HepG2 (cell line): ENCODE measurements at regions not wholly inside any gene's neighbourhood (a gene's known extent, or its start where the extent isn't known, plus 50 kb on each side); places are given as distances from the start of the nearest gene placed in this dataset.

Experiments used
- ATAC-seq: fragments of 200-7000 bp; cut with Tn5 transposase; 3 replicates; pipeline ENCODE4 v1.9.1; 2020; ENCODE audit warnings: mild to moderate bottlenecking, moderate library complexity
- BruUV-seq: library from RNA; stranded (reverse); fragments of 400-500 nt; replicated peaks from 2 replicates; lab custom pipeline; 2021; lab: Mats Ljungman, UMichigan
- CTCF ChIA-PET: fragments of 300-600 bp; formaldehyde crosslinking; extraction: SDS; loops from one replicate; lab custom pipeline; 2021; ENCODE audit warnings: low total read pairs, inconsistent platforms, low intra/inter-chr PET ratio; lab: Yijun Ruan, JAX
- POLR2A ChIA-PET: fragments of 350-600 bp; sonication (Branson Sonifier 250); formaldehyde crosslinking; loops from one replicate; lab custom pipeline; 2020; ENCODE audit warnings: antibody characterized with exemption, inconsistent platforms; lab: Yijun Ruan, JAX
- DNase-seq: peaks from one replicate; pipeline ENCODE4 v3.0.0-alpha.2; 2015; ENCODE audit warnings: low spot score
- FAIRE-seq: peaks from 3 replicates; lab custom pipeline; 2011; peaks lifted over from hg19 to GRCh38; lab: Jason Lieb, UNC
- H2AFZ ChIP-seq: one replicate; pipeline ENCODE4 v1.6.1; 2011; ENCODE audit warnings: low read length, inconsistent platforms
- H3K27ac ChIP-seq: fragments of 300-600 bp; 3 replicates; pipeline ENCODE4 v1.8.0; 2011; ENCODE audit warnings: mixed run types, mild to moderate bottlenecking, mixed read lengths, low read length, inconsistent platforms; ENCODE audit not compliant: insufficient read depth; ENCODE audit errors: extremely low read length
- H3K27me3 ChIP-seq, 2 experiments: fragments of 200-600 bp in 1 of 2; 2 replicates in 1 of 2; 3 replicates in 1 of 2; pipeline versions ENCODE4 v1.6.0 to v1.8.0; 2011; ENCODE audit warnings: low read length in 2 of 2, mild to moderate bottlenecking in 2 of 2, moderate library complexity in 2 of 2, inconsistent platforms in 1 of 2; ENCODE audit not compliant: insufficient read depth in 2 of 2, control insufficient read depth in 1 of 2
- H3K36me3 ChIP-seq, 2 experiments: fragments of 200-600 bp in 1 of 2; replicated peaks in 1 of 2; 2 replicates in 1 of 2; 3 replicates in 1 of 2; pipeline versions ENCODE4 v1.5.1 to v1.8.0; 2011; ENCODE audit warnings: low read length in 2 of 2, inconsistent platforms in 1 of 2; ENCODE audit not compliant: insufficient read depth in 2 of 2, control insufficient read depth in 1 of 2
- H3K4me1 ChIP-seq: 2 replicates; pipeline ENCODE4 v1.5.1; 2012; ENCODE audit warnings: low read length, inconsistent platforms; ENCODE audit not compliant: insufficient read depth
- H3K4me2 ChIP-seq: 2 replicates; pipeline ENCODE4 v1.6.0; 2011; ENCODE audit warnings: low read depth, low read length, inconsistent platforms
- H3K4me3 ChIP-seq, 3 experiments: fragments of 200-600 bp in 1 of 3; sonication (generic), shearing (Covaris generic) in 1 of 3; replicated peaks in 1 of 3; 2 replicates each; pipeline ENCODE4 v1.5.1; 2011 to 2016; ENCODE audit warnings: low read length in 3 of 3, inconsistent platforms in 2 of 3, low read depth in 2 of 3, mild to moderate bottlenecking in 2 of 3, control low read depth in 1 of 3, mixed read lengths in 1 of 3; ENCODE audit not compliant: insufficient read depth in 1 of 3
- H3K79me2 ChIP-seq: one replicate; pipeline ENCODE4 v1.6.1; 2011; ENCODE audit warnings: low read length, inconsistent platforms; ENCODE audit not compliant: insufficient read depth
- H3K9ac ChIP-seq: 2 replicates; pipeline ENCODE4 v1.6.0; 2011; ENCODE audit warnings: mild to moderate bottlenecking, low read depth, low read length, inconsistent platforms; ENCODE audit not compliant: insufficient read depth
- H3K9me3 ChIP-seq: 2 replicates; pipeline ENCODE4 v1.5.1; 2012; ENCODE audit warnings: mild to moderate bottlenecking, low read length
- H4K20me1 ChIP-seq: 2 replicates; pipeline ENCODE4 v1.6.0; 2011; ENCODE audit warnings: inconsistent platforms, mild to moderate bottlenecking, low read length, moderate library complexity; ENCODE audit not compliant: insufficient read depth
- CTCF ChIP-seq: sonication (generic); formaldehyde crosslinking; IDR thresholded peaks from 2 replicates; pipeline ENCODE4 v1.5.0; 2020; ENCODE audit warnings: mild to moderate bottlenecking, missing genetic modification reagents, moderate library complexity
- FIP1L1 ChIP-seq: fragments of 200-400 bp; formaldehyde crosslinking; IDR thresholded peaks from 2 replicates; pipeline ENCODE4 v1.6.1; 2018; ENCODE audit warnings: low read depth, mild to moderate bottlenecking, low read length, moderate library complexity, borderline replicate concordance; ENCODE audit not compliant: insufficient read depth
- FLYWCH1 ChIP-seq: sonication (generic); formaldehyde crosslinking; IDR thresholded peaks from 2 replicates; pipeline ENCODE4 v1.8.1; 2023; ENCODE audit warnings: mild to moderate bottlenecking, missing genetic modification reagents
- IKZF1 ChIP-seq: fragments of 450-650 bp; IDR thresholded peaks from 2 replicates; pipeline ENCODE4 v1.7.1; 2016
- ISL2 ChIP-seq: sonication (generic); formaldehyde crosslinking; IDR thresholded peaks from 2 replicates; pipeline ENCODE4 v1.5.0; 2020; ENCODE audit warnings: missing genetic modification reagents
- NPAS2 ChIP-seq: sonication (generic); formaldehyde crosslinking; IDR thresholded peaks from 2 replicates; pipeline ENCODE4 v1.8.0; 2022; ENCODE audit warnings: mild to moderate bottlenecking, missing genetic modification reagents, borderline replicate concordance
- PRDM10 ChIP-seq: sonication (generic); formaldehyde crosslinking; IDR thresholded peaks from 2 replicates; pipeline ENCODE4 v1.4.0; 2020; ENCODE audit warnings: low read depth, missing genetic modification reagents
- SP1 ChIP-seq, 2 experiments: fragments of 450-650 bp in 1 of 2; sonication (generic) in 1 of 2; formaldehyde crosslinking in 1 of 2; IDR thresholded peaks; 2 replicates each; pipeline versions ENCODE4 v1.4.0 to v1.6.1; 2016 to 2020; ENCODE audit warnings: missing genetic modification reagents in 1 of 2
- TCF7L2 ChIP-seq: IDR thresholded peaks from 2 replicates; pipeline ENCODE4 v1.6.1; 2011; ENCODE audit warnings: mild to moderate bottlenecking, low read depth, low read length, moderate library complexity
- TOPORS ChIP-seq: sonication (generic); formaldehyde crosslinking; IDR thresholded peaks from 2 replicates; pipeline ENCODE4 v1.8.0; 2023; ENCODE audit warnings: mild to moderate bottlenecking, missing genetic modification reagents
- ZMAT3 ChIP-seq: sonication (generic); formaldehyde crosslinking; conservative IDR thresholded peaks from 2 replicates; pipeline ENCODE4 v1.7.0; 2021; ENCODE audit warnings: missing genetic modification reagents
- ZNF557 ChIP-seq: sonication (generic); formaldehyde crosslinking; IDR thresholded peaks from 2 replicates; pipeline ENCODE4 v1.4.0; 2020; ENCODE audit warnings: missing genetic modification reagents
- ZSCAN12 ChIP-seq: sonication (generic); formaldehyde crosslinking; IDR thresholded peaks from 2 replicates; pipeline ENCODE4 v1.9.0; 2021; ENCODE audit warnings: mild to moderate bottlenecking, missing genetic modification reagents
- WGBS: methylation state at CpG from one replicate; pipeline ENCODE4 v1.1.6; 2017; ENCODE audit warnings: low lambda C conversion rate; 5-methylcytosine and 5-hydroxymethylcytosine counted together
- in situ Hi-C: cut with HindIII; loops from 2 replicates; pipeline ENCODE4 v1.10.0; 2017; ENCODE audit warnings: low pct_unique_long_range_greater_than_20kb; ENCODE audit not compliant: extremely low pct_ligation_motif_present
- intact Hi-C: fragments of 100-400 bp; cut with micrococcal nuclease; formaldehyde crosslinking; loops from one replicate; pipeline ENCODE4 v1.10.0; 2022; ENCODE audit not compliant: unreplicated experiment

- Histone ChIP-seq H3K36me3 (no peaks in the 10 kb centered on the region), H3K79me2 (no peaks in the 10 kb centered on the region), H3K27me3 (no peaks in the 10 kb centered on the region; a peak in 1 of 5 replicates), H3K4me1 (no peaks in the 10 kb centered on the region), H3K9me3 (no peaks in the 10 kb centered on the region), H3K9ac (no peak overlapping the region), H2AFZ (no peak overlapping the region), H3K4me3 (no peak overlapping the region), H3K27ac (no peak overlapping the region), H3K4me2 (no peak overlapping the region), H4K20me1 (no peaks in the 10 kb centered on the region)
- in situ Hi-C loops: no loop called here
- ATAC-seq (no peak), FAIRE-seq (no peak), DNase-seq (no peak)
- intact Hi-C loops: no loop called here
- no TSS peak for BruUV-seq
- WGBS: 46% methylated on average over 8 of the region's 10 CpGs
- TF ChIP-seq CTCF (CRISPR knock-in tag) (0 out of 2 replicates have a peak, but pooled peaks have one; percentile 10), ZMAT3 (CRISPR knock-in tag) (no peak)
- ChIA-PET POLR2A (no interaction called here), CTCF (no interaction called here)
These were observed 67.8 kb downstream of the CAPZA3 start for GRCh38 chr12:18805516-18806248.

DNA sequence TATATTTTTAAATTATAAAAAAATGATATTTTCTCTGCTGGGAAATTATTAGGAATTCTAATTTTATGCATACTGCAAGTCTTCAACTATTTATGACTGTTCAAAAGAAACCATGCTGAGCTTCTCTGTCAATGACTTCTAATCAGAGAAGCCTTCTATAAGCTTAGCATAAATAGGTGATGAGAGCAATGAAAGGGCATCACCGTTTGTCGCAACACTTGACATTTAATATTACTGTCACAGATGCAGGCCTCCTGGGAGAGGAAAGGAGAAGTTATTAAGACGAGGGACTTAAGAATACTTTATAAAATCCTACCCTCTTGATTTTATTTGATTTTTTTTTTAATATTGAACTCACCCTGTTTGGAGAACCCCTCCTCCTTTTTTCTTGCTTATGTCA lies 69.8 kb downstream of the CAPZA3 start:
- ChIA-PET POLR2A (no interaction called here), CTCF (no interaction called here)
- Histone ChIP-seq H4K20me1 (no peaks in the 10 kb centered on the region), H3K4me3 (no peak overlapping the region), H3K27ac (no peak overlapping the region), H3K4me2 (no peak overlapping the region), H3K9me3 (no peaks in the 10 kb centered on the region), H3K9ac (no peak overlapping the region), H3K79me2 (no peaks in the 10 kb centered on the region), H2AFZ (no peak overlapping the region), H3K27me3 (no peaks in the 10 kb centered on the region; a peak in 1 of 5 replicates), H3K4me1 (no peaks in the 10 kb centered on the region), H3K36me3 (no peaks in the 10 kb centered on the region)
- no TSS peak for BruUV-seq
- ATAC-seq (no peak), FAIRE-seq (no peak), DNase-seq (no peak)
- TF ChIP-seq FLYWCH1 (CRISPR knock-in tag): no peak
- no peak for TF ChIP-seq NPAS2
- TF ChIP-seq TCF7L2: no peak
- no peak for TF ChIP-seq TOPORS (CRISPR knock-in tag)
- no peak for TF ChIP-seq SP1 (IDR thresholded peaks at IDR 0.05)
- no peak for TF ChIP-seq SP1 (CRISPR knock-in tag; IDR thresholded peaks at IDR 0.05)
- TF ChIP-seq PRDM10 (CRISPR knock-in tag): no peak
- TF ChIP-seq IKZF1: no peak
- no peak for TF ChIP-seq ISL2 (CRISPR knock-in tag)
- TF ChIP-seq FIP1L1: no peak
- no peak for TF ChIP-seq ZSCAN12
- TF ChIP-seq ZNF557: no peak
- 26% methylated on average over 3 of the region's 3 CpGs for WGBS
- in situ Hi-C loops: no loop called here
- intact Hi-C loops: no loop called here
